ENCODE measurements at regions not wholly inside any gene's neighbourhood (a gene's known extent, or its start where the extent isn't known, plus 50 kb on each side); places are given as distances from the start of the nearest gene placed in this dataset.

DNA sequence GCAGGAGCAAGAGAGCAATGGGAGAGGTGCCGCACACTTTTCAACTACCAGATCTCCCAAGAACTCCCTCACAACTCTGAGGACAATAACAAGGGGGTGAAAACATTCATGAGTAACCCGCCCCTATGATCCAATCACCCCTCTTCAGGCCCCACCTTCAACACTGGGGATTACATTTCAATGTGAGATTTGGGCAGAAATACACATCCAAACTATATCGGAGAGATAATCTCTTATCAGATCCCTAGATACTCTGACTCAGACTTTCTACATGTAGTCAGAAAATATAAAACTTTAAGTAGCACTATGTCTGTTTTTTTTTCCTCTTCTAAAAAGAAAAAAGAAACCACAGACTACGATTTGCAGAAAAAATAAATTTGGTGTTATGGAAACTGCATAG lies 1595.9 kb upstream of the NUDT12 start:
- DNase-seq (ENCODE audit: low spot score), result no peak
- in situ Hi-C loops (cut with MboI; ENCODE audit: low pct_unique_long_range_greater_than_20kb, low sequenced_read_pairs, unreplicated experiment), result no loop called here
- TF ChIP-seq, protein P1, sequence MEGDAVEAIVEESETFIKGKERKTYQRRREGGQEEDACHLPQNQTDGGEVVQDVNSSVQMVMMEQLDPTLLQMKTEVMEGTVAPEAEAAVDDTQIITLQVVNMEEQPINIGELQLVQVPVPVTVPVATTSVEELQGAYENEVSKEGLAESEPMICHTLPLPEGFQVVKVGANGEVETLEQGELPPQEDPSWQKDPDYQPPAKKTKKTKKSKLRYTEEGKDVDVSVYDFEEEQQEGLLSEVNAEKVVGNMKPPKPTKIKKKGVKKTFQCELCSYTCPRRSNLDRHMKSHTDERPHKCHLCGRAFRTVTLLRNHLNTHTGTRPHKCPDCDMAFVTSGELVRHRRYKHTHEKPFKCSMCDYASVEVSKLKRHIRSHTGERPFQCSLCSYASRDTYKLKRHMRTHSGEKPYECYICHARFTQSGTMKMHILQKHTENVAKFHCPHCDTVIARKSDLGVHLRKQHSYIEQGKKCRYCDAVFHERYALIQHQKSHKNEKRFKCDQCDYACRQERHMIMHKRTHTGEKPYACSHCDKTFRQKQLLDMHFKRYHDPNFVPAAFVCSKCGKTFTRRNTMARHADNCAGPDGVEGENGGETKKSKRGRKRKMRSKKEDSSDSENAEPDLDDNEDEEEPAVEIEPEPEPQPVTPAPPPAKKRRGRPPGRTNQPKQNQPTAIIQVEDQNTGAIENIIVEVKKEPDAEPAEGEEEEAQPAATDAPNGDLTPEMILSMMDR (IDR thresholded peaks at IDR 0.05; ENCODE audit: extremely low read depth, insufficient read depth, missing control alignments), result no peak

DNA sequence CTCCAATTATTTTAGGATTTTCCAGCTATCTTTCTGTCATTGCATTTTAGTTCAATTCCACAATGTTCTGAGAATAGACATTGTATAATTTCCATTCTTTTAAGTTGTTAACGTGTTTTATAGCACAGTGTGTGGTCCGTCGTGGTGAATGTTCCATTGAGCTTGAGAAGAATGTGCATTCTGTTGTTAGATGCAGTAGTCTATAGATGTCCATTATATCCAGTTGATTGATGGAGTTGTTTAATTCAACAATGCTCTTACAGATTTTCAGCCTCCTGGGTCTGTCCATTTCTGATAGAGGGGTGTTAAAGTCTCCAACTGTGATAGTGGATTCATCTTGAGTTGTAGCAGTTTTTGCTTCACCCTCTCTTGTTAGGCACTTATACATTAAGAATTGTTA lies 1587.7 kb upstream of the NUDT12 start:
- in situ Hi-C loops (cut with MboI; ENCODE audit: low pct_unique_long_range_greater_than_20kb, low sequenced_read_pairs, unreplicated experiment), result no loop called here
- DNase-seq (ENCODE audit: low spot score), result no peak
- TF ChIP-seq, protein P1 (IDR thresholded peaks at IDR 0.05; ENCODE audit: extremely low read depth, insufficient read depth, missing control alignments), result no peak

DNA sequence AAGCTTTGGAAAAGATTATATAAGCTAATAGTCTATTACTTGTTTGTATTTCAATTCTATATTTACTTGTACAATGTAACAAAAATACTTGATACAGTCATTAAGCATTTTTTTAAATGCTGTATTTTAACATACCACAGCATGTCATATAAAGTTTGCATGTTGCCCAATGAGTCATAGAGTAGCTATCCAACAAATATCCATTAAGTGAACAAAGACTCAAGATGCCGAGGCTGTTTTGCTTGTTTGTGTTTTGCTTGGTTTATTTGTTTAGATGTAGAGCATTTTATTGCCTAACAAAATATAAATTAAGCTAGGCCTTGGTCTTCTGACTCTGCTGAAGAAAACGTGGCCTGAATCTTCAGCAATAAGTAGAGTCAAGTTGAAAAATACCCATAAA lies 1584.3 kb upstream of the NUDT12 start:
- in situ Hi-C loops (cut with MboI; ENCODE audit: low pct_unique_long_range_greater_than_20kb, low sequenced_read_pairs, unreplicated experiment), result no loop called here
- TF ChIP-seq, protein P1 (IDR thresholded peaks at IDR 0.05; ENCODE audit: extremely low read depth, insufficient read depth, missing control alignments), result no peak
- DNase-seq (ENCODE audit: low spot score), result no peak

DNA sequence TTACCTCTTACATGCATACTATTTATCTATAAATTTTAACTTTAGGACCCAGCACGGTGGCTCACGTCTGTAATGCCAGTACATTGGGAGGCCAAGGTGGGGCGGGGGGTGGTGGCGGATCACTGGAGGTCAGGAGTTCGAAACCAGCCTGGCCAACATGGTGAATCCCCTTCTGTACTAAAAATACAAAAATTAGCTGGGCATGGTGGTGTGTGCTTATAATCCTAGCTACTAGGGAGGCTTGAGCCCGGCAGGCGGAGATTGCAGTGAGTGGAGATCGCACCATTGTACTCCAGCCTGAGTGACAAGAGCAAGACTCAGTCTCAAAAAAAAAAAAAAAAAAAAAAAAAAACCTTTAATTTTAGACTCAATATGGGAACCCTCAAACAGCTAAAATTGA lies 1582.6 kb upstream of the NUDT12 start:
- no peak for DNase-seq (ENCODE audit: low spot score)
- TF ChIP-seq, protein P1 (IDR thresholded peaks at IDR 0.05; ENCODE audit: extremely low read depth, insufficient read depth, missing control alignments), result no peak
- in situ Hi-C loops (cut with MboI; ENCODE audit: low pct_unique_long_range_greater_than_20kb, low sequenced_read_pairs, unreplicated experiment), result no loop called here

DNA sequence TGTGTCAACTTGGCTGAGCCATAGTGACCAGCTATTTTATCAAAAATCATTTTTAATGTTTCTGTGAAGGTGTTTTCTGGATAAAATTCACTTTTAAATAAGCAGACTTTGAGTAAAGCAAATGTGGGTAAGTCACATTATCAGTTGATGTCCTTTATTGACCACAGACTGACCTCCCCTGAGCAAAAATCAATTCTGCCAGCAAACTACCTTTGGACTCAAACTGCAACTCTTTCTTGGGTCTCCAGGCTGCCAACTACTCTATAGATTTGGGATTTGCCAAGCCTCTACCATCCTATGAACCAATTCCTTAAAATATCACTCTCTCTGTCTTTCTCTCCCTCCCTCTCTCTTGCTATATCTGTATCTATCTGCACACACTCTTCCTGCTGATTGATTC lies 1571.7 kb upstream of the NUDT12 start:
- DNase-seq (ENCODE audit: low spot score), result no peak
- TF ChIP-seq, protein P1 (IDR thresholded peaks at IDR 0.05; ENCODE audit: extremely low read depth, insufficient read depth, missing control alignments), result no peak
- in situ Hi-C loops (cut with MboI; ENCODE audit: low pct_unique_long_range_greater_than_20kb, low sequenced_read_pairs, unreplicated experiment), result no loop called here

DNA sequence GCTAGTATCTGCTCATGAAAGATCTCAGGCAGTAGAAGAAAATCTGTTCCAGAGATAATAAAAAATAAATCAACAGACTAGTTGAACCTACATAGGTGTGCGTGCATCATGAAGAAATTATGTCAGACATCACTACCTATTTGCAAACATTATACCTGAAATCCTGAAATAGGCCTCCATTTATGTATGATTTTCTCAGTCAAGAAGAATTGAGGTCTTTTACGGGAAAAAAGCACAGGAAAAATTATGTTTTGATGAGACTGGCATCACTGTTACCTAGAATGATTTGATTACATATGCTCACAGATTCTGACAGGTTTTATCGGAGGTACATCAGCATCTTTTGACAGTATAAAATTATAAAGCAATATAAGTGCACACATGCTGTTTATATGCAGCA lies 1570.5 kb upstream of the NUDT12 start:
- in situ Hi-C loops (cut with MboI; ENCODE audit: low pct_unique_long_range_greater_than_20kb, low sequenced_read_pairs, unreplicated experiment), result no loop called here

More for the DNA sequence above, 1570.5 kb upstream of the NUDT12 start:
- DNase-seq (ENCODE audit: low spot score), result no peak
- TF ChIP-seq, protein P1 (IDR thresholded peaks at IDR 0.05; ENCODE audit: extremely low read depth, insufficient read depth, missing control alignments), result no peak
